Esophagus squamous epithelium (tissue), 5 donors: ENCODE measurements at regions not wholly inside any gene's neighbourhood (a gene's known extent, or its start where the extent isn't known, plus 50 kb on each side); places are given as distances from the start of the nearest gene placed in this dataset.
"Not testable (repeated sequence)": the region's sequence is repeated elsewhere in the genome, so short reads cannot be mapped to it uniquely, and the experiment has no call there.

Source experiments
- DNase-seq: peaks from one replicate; lab custom pipeline; 2025; lab: John Stamatoyannopoulos, UW
- H3K27ac ChIP-seq, 4 donors: fragments of 200-600 bp; sonication (generic); one replicate each; pipeline ENCODE4 v1.5.1; 2016 to 2019; ENCODE audit warnings: mild to moderate bottlenecking in 1 of 4
- H3K27me3 ChIP-seq, 4 donors: fragments of 200-600 bp; sonication (generic); 1 replicate in 3 of 4; 2 replicates in 1 of 4; pipeline versions ENCODE4 v1.5.1 to v1.6.0; 2017 to 2021; ENCODE audit warnings: antibody characterized with exemption in 1 of 4
- H3K36me3 ChIP-seq, 3 donors: fragments of 200-600 bp; sonication (generic); one replicate each; pipeline ENCODE4 v1.5.1; 2016 to 2019
- H3K4me1 ChIP-seq, 3 donors: fragments of 200-600 bp; sonication (generic); one replicate each; pipeline ENCODE4 v1.5.1; 2017 to 2019
- H3K4me3 ChIP-seq, 4 donors: fragments of 200-600 bp; sonication (generic); 1 replicate in 3 of 4; 2 replicates in 1 of 4; pipeline ENCODE4 v1.5.1; 2016 to 2019; ENCODE audit warnings: mild to moderate bottlenecking in 2 of 4, moderate library complexity in 1 of 4
- H3K9me3 ChIP-seq, 3 donors: fragments of 200-600 bp; sonication (generic); one replicate each; pipeline ENCODE4 v1.5.1; 2016 to 2019
- CTCF ChIP-seq, 6 experiments: fragments of 450-650 bp in 4 of 6; fragments of 200-600 bp in 2 of 6; sonication (generic) in 2 of 6; IDR thresholded peaks; one replicate each; pipeline ENCODE4 v1.5.1; 2016 to 2019; ENCODE audit warnings: antibody characterized with exemption in 6 of 6, mild to moderate bottlenecking in 4 of 6, moderate library complexity in 4 of 6
- POLR2A ChIP-seq, 4 donors: fragments of 450-650 bp; IDR thresholded peaks; one replicate each; pipeline ENCODE4 v1.6.1; 2017; ENCODE audit warnings: antibody characterized with exemption in 4 of 4, mild to moderate bottlenecking in 4 of 4, moderate library complexity in 3 of 4
- WGBS, 2 donors: methylation state at CpG; one replicate each; pipeline ENCODE4 v1.1.5; 2018; 5-methylcytosine and 5-hydroxymethylcytosine counted together
- intact Hi-C: fragments of 100-400 bp; cut with DNase I; formaldehyde crosslinking; loops from one replicate; pipeline ENCODE4 v1.15.0; 2022
- donor health status: DM: yes; HTN: yes; CAD: no.

GRCh38 chr1:65630855-65631254 lies 161.8 kb upstream of the PDE4B start:
- Histone ChIP-seq H3K27me3 (no peaks in the 10 kb centered on the region), H3K4me1 (no peaks in the 10 kb centered on the region), H3K9me3 (no peaks in the 10 kb centered on the region), H3K36me3 (no peaks in the 10 kb centered on the region), H3K4me3 (no peak overlapping the region), H3K27ac (no peak overlapping the region)
- intact Hi-C loops, result no loop called here
- TF ChIP-seq POLR2A (IDR thresholded peaks at IDR 0.05), result no peak
- TF ChIP-seq CTCF (IDR thresholded peaks at IDR 0.05), result no peak
- no peak for DNase-seq
- 12 to 32% methylated on average over 2 of the region's 2 CpGs for WGBS, 2 donors

DNA sequence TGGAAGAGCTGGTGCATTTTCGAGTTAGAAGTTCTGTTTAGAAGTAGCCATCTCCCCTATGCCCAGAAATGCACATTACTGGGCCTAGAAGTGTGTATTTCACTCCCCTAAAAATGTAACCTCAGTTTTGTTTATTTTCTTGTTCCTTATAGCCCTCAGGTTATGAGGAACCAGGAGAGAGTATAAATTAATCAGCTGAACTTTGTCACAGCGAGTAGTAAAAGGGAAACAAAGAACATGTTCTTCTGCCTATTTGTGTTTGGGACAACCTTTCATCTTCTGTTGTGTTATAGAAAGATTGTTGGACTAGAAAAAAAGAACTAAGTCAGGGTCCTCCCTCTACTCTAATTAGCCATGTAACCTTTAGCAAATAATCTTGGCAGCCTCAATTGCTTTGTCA lies 160.5 kb upstream of the PDE4B start:
- TF ChIP-seq POLR2A (IDR thresholded peaks at IDR 0.05) (no peak), CTCF (IDR thresholded peaks at IDR 0.05) (no peak)
- 62 to 70% methylated on average over 2 of the region's 2 CpGs for WGBS, 2 donors
- intact Hi-C loops, result no loop called here

GRCh38 chr1:65640046-65640445 lies 152.6 kb upstream of the PDE4B start:
- Histone ChIP-seq H3K4me3 (no peak overlapping the region), H3K36me3 (no peaks in the 10 kb centered on the region), H3K9me3 (no peaks in the 10 kb centered on the region), H3K4me1 (no peaks in the 10 kb centered on the region), H3K27me3 (no peaks in the 10 kb centered on the region), H3K27ac (no peak overlapping the region)
- no peak for DNase-seq
- TF ChIP-seq CTCF (IDR thresholded peaks at IDR 0.05), result no peak
- TF ChIP-seq POLR2A (IDR thresholded peaks at IDR 0.05), result no peak
- WGBS, 2 donors, result 78 to 95% methylated on average over 1 of the region's 1 CpG
- intact Hi-C loops, result no loop called here

More for the DNA sequence above, 160.5 kb upstream of the PDE4B start:
- DNase-seq, result no peak
- H3K27ac ChIP-seq, result no peak overlapping the region
- no peaks in the 10 kb centered on the region for H3K9me3 ChIP-seq
- H3K4me3 ChIP-seq, result no peak overlapping the region
- no peaks in the 10 kb centered on the region for H3K27me3 ChIP-seq
- no peaks in the 10 kb centered on the region for H3K36me3 ChIP-seq
- H3K4me1 ChIP-seq, result no peaks in the 10 kb centered on the region

DNA sequence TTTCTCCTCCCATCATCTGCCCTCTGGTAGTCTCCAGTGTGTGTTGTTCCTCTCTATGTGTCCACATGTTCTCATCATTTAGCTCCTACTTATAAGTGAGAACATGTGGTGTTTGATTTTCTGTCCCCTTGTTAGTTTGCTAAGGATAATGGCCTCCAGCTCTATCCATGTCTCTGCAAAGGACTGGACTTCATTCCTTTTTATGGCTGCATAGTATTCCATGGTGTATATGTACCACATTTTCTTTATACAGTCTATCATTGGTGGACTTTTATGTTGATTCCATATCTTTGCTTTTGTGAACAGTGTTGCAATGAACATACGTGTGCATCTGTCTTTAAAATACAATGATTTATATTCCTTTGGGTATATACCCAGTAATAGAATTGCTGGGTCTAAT lies 143.5 kb upstream of the PDE4B start:
- WGBS, 2 donors, result 76 to 95% methylated on average over 1 of the region's 1 CpG
- H3K4me1 ChIP-seq, H3K27ac ChIP-seq, H3K27me3 ChIP-seq, H3K9me3 ChIP-seq, H3K36me3 ChIP-seq, DNase-seq, intact Hi-C loops, H3K4me3 ChIP-seq: not testable (repeated sequence)

GRCh38 chr1:65650682-65651081 lies 142.0 kb upstream of the PDE4B start:
- DNase-seq, result no peak
- intact Hi-C loops, result no loop called here
- Histone ChIP-seq H3K4me1 (no peaks in the 10 kb centered on the region), H3K27ac (no peak overlapping the region), H3K36me3 (no peaks in the 10 kb centered on the region), H3K9me3 (no peaks in the 10 kb centered on the region), H3K27me3 (no peaks in the 10 kb centered on the region), H3K4me3 (no peak overlapping the region)
- 39 to 58% methylated on average over 1 of the region's 1 CpG for WGBS, 2 donors
- TF ChIP-seq CTCF (IDR thresholded peaks at IDR 0.05) (no peak), POLR2A (IDR thresholded peaks at IDR 0.05) (no peak)

DNA sequence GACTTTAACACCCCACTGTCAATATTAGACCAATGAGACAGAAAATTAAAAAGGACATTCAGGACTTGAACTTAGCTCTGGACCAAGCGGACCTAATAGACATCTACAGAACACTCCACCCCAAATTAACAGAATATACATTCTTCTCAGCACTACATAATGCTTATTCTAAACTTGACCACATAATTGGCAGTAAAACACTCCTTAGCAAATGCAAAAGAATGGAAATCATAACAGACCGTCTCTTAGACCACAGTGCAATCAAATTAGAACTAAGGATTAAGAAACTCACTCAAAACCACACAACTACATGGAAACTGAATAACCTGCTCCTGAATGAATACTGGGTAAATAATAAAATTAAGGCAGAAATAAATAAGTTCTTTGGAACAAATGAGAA lies 138.2 kb upstream of the PDE4B start:
- H3K36me3 ChIP-seq, H3K27me3 ChIP-seq, H3K4me3 ChIP-seq, intact Hi-C loops, DNase-seq, H3K27ac ChIP-seq, H3K9me3 ChIP-seq, H3K4me1 ChIP-seq: not testable (repeated sequence)
- 52 to 82% methylated on average over 2 of the region's 2 CpGs for WGBS, 2 donors

GRCh38 chr1:65657609-65658008 lies 135.1 kb upstream of the PDE4B start:
- H3K36me3 ChIP-seq, H3K4me3 ChIP-seq, H3K4me1 ChIP-seq, H3K27me3 ChIP-seq, H3K27ac ChIP-seq, intact Hi-C loops, DNase-seq, H3K9me3 ChIP-seq: not testable (repeated sequence)
- WGBS, 2 donors, result 94 to 100% methylated on average over 2 of the region's 2 CpGs
